TTC549 (cell line): ENCODE measurements at regions not wholly inside any gene's neighbourhood (a gene's known extent, or its start where the extent isn't known, plus 50 kb on each side); places are given as distances from the start of the nearest gene placed in this dataset.
"Not testable (repeated sequence)": the region's sequence is repeated elsewhere in the genome, so short reads cannot be mapped to it uniquely, and the experiment has no call there.

ENCODE experiments used
- FAIRE-seq: peaks from 2 replicates; lab custom pipeline; 2012; peaks lifted over from hg19 to GRCh38; lab: Jason Lieb, UNC

DNA sequence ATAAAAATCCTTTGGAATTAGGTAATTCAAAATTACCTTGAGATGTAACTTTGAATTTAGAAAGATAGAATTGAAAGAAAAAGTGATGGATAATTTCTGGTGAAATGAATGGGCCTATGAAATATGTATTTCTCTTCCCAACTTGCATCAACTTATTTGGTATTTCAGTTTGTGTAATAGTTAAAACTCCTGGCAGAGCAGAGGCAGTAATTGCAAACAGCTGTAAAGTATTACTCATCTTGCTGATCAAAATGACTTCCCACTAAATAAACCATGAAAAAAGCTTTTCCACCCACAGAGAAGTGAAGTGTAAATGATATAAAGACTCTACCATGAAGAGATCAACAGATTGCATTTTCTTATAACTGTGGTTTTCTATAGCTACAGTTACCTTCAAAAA is 201.0 kb downstream of the POTED start:
- FAIRE-seq: not testable (repeated sequence)

DNA sequence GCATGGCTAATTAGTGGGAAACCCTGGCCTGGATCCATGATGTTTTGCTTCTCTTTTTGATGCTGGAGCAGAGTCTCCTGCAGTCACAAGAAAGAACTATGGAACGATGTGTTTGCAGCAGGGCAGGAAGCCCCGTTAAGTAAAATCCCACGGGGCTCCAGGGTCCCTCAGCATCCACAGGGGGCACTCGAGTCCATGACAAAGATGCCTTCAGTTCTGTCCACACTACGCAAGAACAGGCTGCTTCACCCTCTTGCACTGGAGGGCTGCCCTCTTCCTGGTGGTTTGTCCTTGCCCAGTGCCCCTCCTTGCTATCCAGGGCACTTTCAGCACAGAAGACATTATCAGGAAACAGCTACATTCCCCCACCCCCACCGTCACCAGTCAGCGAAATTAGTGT is 196.9 kb downstream of the POTED start:
- FAIRE-seq: not testable (repeated sequence)

DNA sequence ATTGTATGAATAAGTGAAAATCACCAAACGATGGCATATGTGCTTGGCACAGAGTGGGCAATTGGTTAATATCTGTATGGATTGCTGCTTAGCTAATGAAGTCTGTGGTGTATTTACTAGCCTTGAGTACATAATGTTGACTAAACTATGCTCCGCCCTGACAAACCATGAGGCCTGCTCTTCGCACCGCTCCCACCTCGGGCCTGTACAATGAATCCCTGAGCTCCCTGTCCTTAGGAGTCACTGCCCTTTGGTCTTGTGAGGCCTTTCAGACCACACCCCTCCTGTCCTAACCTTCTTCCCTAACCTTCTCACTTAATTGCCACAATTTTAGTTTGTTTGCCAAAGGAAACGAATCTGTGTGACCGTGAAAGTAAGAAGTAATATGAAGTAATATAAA is 193.2 kb downstream of the POTED start:
- FAIRE-seq: not testable (repeated sequence)
